ENCODE measurements at regions not wholly inside any gene's neighbourhood (a gene's known extent, or its start where the extent isn't known, plus 50 kb on each side); places are given as distances from the start of the nearest gene placed in this dataset.

- no peaks in the 10 kb centered on the region for H3K9me3 ChIP-seq
Measured at GRCh38 chr12:89969093-89969492, 260.5 kb upstream of the ATP2B1 start.

GRCh38 chr12:89968151-89968700, 259.6 kb upstream of the ATP2B1 start:
- H3K9me3 ChIP-seq: no peaks in the 10 kb centered on the region
- H3K4me1 ChIP-seq: no peaks in the 10 kb centered on the region
- no peaks in the 10 kb centered on the region for H3K36me3 ChIP-seq
- no peak overlapping the region for H3K27ac ChIP-seq
- no peak for DNase-seq (ENCODE audit: extremely low spot score in 2 of 2)
- intact Hi-C loops (cut with DNase I): no loop called here
- no peak overlapping the region for H3K4me3 ChIP-seq
- no peak for TF ChIP-seq POLR2A (IDR thresholded peaks at IDR 0.05)
- TF ChIP-seq CTCF (IDR thresholded peaks at IDR 0.05): no peak
- no peak for TF ChIP-seq POLR2AphosphoS5 (IDR thresholded peaks at IDR 0.05; ENCODE audit: insufficient read depth in 1 of 2, low read depth in 1 of 2)
- H3K27me3 ChIP-seq: no peaks in the 10 kb centered on the region

More at GRCh38 chr12:89969093-89969492, 260.5 kb upstream of the ATP2B1 start:
- Histone ChIP-seq H3K4me1 (no peaks in the 10 kb centered on the region), H3K27me3 (no peaks in the 10 kb centered on the region), H3K36me3 (no peaks in the 10 kb centered on the region), H3K27ac (no peak overlapping the region), H3K4me3 (no peak overlapping the region)
- DNase-seq (ENCODE audit: extremely low spot score in 2 of 2): no peak
- no peak for TF ChIP-seq POLR2AphosphoS5 (IDR thresholded peaks at IDR 0.05; ENCODE audit: insufficient read depth in 1 of 2, low read depth in 1 of 2)
- no peak for TF ChIP-seq POLR2A (IDR thresholded peaks at IDR 0.05)
- TF ChIP-seq CTCF (IDR thresholded peaks at IDR 0.05): no peak
- intact Hi-C loops (cut with DNase I): no loop called here

GRCh38 chr12:89966495-89967240, 258.0 kb upstream of the ATP2B1 start:
- H3K27me3 ChIP-seq: no peaks in the 10 kb centered on the region
- no peak for DNase-seq (ENCODE audit: extremely low spot score in 2 of 2)
- H3K4me3 ChIP-seq: no peak overlapping the region
- intact Hi-C loops (cut with DNase I): no loop called here
- H3K9me3 ChIP-seq: no peaks in the 10 kb centered on the region
- no peaks in the 10 kb centered on the region for H3K4me1 ChIP-seq
- TF ChIP-seq POLR2A (IDR thresholded peaks at IDR 0.05) (no peak), POLR2AphosphoS5 (IDR thresholded peaks at IDR 0.05; ENCODE audit: insufficient read depth in 1 of 2, low read depth in 1 of 2) (no peak), CTCF (IDR thresholded peaks at IDR 0.05) (no peak)
- H3K36me3 ChIP-seq: no peaks in the 10 kb centered on the region
- H3K27ac ChIP-seq: no peak overlapping the region

- intact Hi-C loops (cut with DNase I): no loop called here
- H3K4me1 ChIP-seq: no peaks in the 10 kb centered on the region
- no peak for DNase-seq (ENCODE audit: extremely low spot score in 2 of 2)
- no peak overlapping the region for H3K27ac ChIP-seq
- H3K4me3 ChIP-seq: no peak overlapping the region
- TF ChIP-seq CTCF (IDR thresholded peaks at IDR 0.05) (no peak), POLR2A (IDR thresholded peaks at IDR 0.05) (no peak), POLR2AphosphoS5 (IDR thresholded peaks at IDR 0.05; ENCODE audit: insufficient read depth in 1 of 2, low read depth in 1 of 2) (no peak)
- H3K36me3 ChIP-seq: no peaks in the 10 kb centered on the region
- no peaks in the 10 kb centered on the region for H3K27me3 ChIP-seq
- no peaks in the 10 kb centered on the region for H3K9me3 ChIP-seq
Measured at GRCh38 chr12:89965993-89966392, 257.4 kb upstream of the ATP2B1 start.

- intact Hi-C loops (cut with DNase I): no loop called here
- no peaks in the 10 kb centered on the region for H3K27me3 ChIP-seq
- H3K36me3 ChIP-seq: no peaks in the 10 kb centered on the region
- TF ChIP-seq POLR2AphosphoS5 (IDR thresholded peaks at IDR 0.05; ENCODE audit: insufficient read depth in 1 of 2, low read depth in 1 of 2) (no peak), POLR2A (IDR thresholded peaks at IDR 0.05) (no peak), CTCF (IDR thresholded peaks at IDR 0.05) (no peak)
- no peak overlapping the region for H3K4me3 ChIP-seq
- H3K27ac ChIP-seq: no peak overlapping the region
- H3K9me3 ChIP-seq: no peaks in the 10 kb centered on the region
- H3K4me1 ChIP-seq: peaks cover 9% of the 10 kb centered on the region
- DNase-seq (ENCODE audit: extremely low spot score in 2 of 2): no peak
Measured at GRCh38 chr12:89962648-89963047, 254.0 kb upstream of the ATP2B1 start.

Data from vagina (tissue), 2 donors.